Uterus (tissue), 2 donors: ENCODE measurements at regions not wholly inside any gene's neighbourhood (a gene's known extent, or its start where the extent isn't known, plus 50 kb on each side); places are given as distances from the start of the nearest gene placed in this dataset.
"Not testable (repeated sequence)": the region's sequence is repeated elsewhere in the genome, so short reads cannot be mapped to it uniquely, and the experiment has no call there.

ENCODE experiments used
- CTCF ChIP-seq, 4 experiments: fragments of 200-600 bp in 2 of 4; fragments of 450-650 bp in 2 of 4; sonication (generic) in 2 of 4; IDR thresholded peaks; one replicate each; pipeline ENCODE4 v1.5.1; 2016 to 2019; ENCODE audit warnings: antibody characterized with exemption in 4 of 4, mild to moderate bottlenecking in 2 of 4, moderate library complexity in 1 of 4
- POLR2A ChIP-seq, 2 donors: fragments of 450-650 bp; IDR thresholded peaks; one replicate each; pipeline ENCODE4 v1.6.1; 2016; ENCODE audit warnings: antibody characterized with exemption in 2 of 2, mild to moderate bottlenecking in 1 of 2, moderate library complexity in 1 of 2

- TF ChIP-seq CTCF, POLR2A (IDR thresholded peaks at IDR 0.05): not testable (repeated sequence)
These were observed 299.1 kb upstream of the ZNF658 start for GRCh38 chr9:66601472-66601871.
